GM19025 (cell line): ENCODE measurements at regions not wholly inside any gene's neighbourhood (a gene's known extent, or its start where the extent isn't known, plus 50 kb on each side); places are given as distances from the start of the nearest gene placed in this dataset.
"Not testable (repeated sequence)": the region's sequence is repeated elsewhere in the genome, so short reads cannot be mapped to it uniquely, and the experiment has no call there.

Experiments
- ATAC-seq: cut with Tn5 transposase; IDR thresholded peaks from one replicate; pipeline ENCODE4 v1.9.1; 2021; ENCODE audit warnings: mild to moderate bottlenecking, low read depth, moderate library complexity; ENCODE audit not compliant: unreplicated experiment

GRCh38 chr18:59057493-59057795 is 82.2 kb upstream of the SEC11C start:
- ATAC-seq: no peak

GRCh38 chr18:59057969-59058368 is 81.7 kb upstream of the SEC11C start:
- ATAC-seq: no peak

DNA sequence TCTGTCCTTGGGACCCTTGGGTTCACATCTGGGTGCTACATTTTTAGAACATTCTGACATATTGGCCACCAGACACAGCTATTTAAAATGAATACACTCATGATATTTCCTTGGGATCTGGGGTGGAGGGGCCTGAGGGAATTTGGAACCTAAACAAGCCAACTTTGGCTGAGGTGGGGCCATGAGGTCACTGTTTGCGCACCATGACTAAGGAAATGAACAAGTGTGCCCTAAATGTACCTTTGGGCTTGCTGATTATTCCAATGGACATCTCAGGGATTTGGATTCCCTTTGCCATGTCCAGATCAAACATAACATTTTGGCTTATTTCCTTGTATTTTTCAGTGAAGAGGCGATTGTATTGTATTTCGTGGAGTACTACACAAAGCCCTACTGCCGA is 80.5 kb upstream of the SEC11C start:
- ATAC-seq: no peak

- ATAC-seq: no peak
Measured at GRCh38 chr18:59060551-59060950, 79.1 kb upstream of the SEC11C start.

GRCh38 chr18:59061914-59062642 is 77.6 kb upstream of the SEC11C start:
- no peak for ATAC-seq

DNA sequence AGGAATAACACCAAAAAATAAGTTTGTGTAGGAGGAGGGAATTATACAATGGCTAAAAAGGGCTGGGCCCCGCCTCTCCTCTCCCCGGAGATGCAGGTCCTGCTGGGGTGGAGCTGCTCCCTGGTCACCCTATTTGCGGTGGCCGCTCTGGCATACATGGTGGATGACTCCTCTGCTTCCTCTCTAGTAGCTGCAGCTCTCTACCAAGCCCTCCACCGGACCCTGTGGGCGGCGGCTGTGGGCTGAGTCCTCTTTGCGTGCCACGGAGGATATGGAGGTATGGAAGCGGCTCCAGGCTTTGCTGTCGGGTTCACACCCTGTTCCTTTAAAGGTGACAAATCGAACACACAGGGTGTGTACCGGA is 77.1 kb upstream of the SEC11C start:
- no peak for ATAC-seq

DNA sequence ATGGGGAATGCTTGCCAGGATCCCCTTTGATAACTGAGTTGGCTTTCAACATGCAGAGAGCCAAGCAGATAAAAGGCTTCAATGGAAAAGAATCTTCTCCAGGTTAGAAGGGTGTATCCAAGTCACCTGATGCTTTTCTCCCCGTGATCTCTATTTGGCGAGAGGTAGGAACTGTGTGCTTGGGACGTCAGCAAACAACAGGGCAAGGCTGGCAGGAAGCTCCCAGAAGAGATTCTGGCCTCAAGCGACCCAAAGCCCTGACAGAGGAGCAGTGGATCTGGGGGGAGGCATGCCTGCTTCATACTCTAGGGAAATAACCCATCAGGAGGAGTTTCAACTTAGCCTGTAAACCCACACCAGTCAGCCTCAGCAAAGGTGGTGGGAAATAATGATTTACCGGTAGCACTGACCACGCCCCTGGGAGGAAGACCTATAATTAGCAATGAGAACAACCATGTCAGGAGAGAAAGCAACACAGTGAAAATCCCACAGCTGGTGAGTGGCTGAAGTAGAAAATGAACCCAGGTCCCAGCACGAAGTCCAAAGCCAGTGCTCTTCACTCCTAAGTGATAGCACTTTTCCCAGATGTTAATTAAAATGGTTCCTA is 76.3 kb upstream of the SEC11C start:
- ATAC-seq: peak; percentile 47

DNA sequence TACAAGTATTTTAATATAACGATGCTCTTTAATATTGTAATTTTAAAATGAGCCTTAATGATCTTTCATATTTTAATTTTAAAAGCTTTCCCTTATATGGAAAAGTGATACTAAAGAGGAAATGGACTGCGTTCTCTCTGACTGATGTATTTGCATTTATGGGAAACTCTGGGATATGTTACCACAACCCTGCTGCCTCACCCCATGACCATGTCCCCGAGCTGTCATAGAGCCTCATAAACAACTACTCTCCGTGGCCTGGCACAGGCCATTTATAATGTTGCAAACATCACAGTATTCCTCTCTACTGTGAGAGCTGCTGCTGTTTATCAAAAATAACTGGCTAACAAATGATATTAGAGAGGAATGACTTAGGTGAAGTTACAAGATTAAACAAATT is 75.8 kb upstream of the SEC11C start:
- ATAC-seq: no peak

- ATAC-seq: no peak
Measured at GRCh38 chr18:59065684-59066083, 74.0 kb upstream of the SEC11C start.

DNA sequence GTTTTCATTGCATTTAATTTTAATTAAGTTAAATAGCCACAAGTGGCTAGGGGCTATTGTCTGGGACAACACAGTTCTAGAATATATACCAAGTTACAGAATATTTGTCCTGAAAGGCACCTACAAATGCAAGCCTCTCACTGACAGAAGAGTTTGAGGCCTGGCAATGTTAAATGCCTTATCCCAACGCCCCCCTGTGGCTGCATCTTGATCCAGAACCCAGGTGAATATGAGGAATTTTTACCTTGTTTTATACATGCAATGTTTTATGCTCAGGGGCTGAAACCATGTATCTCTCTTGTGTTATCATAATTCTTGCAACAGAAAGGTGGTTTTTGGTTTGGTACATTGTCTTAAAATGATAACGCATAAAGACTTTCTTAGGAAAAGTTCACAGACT is 71.8 kb upstream of the SEC11C start:
- no peak for ATAC-seq

DNA sequence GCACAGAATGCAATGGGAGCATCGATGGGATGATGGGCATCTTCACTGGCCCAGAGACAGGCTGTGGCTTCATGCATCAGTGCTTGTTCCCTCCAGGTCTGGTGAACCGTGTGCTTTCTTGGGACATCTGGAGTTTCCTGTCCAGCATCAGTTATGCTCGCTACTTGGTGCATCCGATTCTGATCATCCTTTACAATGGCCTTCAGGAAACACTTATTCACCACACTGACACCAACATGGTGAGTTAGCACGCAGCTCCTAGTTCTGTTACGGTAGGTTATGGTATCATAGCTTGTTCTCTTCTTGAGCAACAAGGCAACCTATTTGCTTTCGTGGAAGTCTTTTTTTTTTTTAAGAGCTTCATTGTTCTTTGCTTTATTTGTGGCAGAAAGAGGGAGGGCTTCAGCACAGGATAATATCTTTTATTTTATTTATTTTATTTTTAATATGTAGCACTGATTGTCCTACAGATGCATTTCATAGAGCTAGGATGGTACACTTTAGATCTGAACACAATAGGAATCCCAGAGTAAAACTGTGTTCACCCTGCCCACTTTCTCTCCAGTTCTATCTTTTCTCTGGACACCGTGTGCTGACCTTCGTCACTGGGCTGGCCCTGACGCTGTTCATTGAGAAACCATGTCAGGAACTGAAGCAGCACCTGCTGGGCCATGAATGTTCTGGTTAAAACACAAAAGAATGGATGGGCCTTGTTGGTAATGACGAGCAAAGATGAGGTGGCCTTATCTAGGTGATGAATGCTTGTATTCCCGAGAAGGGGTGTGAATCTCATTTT is 71.2 kb upstream of the SEC11C start:
- no peak for ATAC-seq

DNA sequence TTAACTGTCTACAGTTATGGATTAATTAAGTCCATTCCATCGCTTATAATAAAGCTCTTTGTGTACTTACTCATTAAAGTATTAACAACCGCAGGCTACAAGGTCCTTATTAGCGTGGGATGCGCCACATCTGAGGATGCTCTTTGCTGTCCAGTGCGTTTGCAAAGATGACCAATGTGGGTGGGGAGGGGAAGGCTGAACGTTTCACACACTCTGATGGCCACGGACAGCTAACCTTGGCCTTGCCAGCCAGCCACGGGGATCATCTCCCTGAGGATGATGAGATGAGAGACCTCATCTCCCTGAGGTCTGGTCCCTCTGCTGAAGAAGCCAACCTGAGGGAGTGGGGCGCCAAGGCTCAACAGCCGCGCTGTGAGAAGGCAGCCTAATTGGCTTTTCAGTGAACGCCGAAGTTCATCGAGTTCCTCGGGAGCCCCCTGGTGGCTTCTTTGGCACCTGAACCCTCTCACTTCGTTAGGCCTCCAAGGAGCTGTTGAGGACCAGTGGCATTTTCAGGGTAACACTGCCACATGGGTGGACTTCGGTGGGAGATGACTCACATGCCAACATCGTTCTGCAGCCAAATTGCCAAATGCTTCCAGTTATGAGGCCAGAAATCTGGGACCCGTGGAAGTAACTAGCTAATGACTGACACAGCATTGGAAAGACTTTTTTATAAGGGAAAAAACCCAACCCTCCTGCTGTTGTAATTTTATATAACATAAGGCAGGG is 69.3 kb upstream of the SEC11C start:
- ATAC-seq: peak; percentile 58

GRCh38 chr18:59072727-59073421 is 66.8 kb upstream of the SEC11C start:
- ATAC-seq: peak; percentile 60

GRCh38 chr18:59075923-59076322 is 63.8 kb upstream of the SEC11C start:
- no peak for ATAC-seq

DNA sequence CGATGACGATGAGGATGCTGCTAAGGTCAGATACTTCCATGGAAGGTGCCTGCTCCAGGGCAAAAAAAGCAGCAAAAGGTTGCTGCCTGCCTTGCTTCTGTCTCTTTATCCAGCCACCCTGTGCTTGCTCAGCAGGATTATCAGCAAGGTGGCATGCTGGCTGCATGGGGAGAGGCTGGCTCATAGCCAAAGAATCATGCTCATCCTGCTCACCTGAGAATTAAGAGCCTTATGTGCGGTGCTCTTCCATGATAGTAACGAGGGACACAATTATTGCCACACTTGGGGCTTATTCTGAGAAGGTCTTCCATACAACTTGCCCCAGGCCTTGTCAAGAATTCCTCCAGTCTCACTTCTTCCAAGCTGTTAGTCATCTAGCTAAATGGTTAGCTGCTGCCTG is 60.4 kb upstream of the SEC11C start:
- ATAC-seq: no peak

DNA sequence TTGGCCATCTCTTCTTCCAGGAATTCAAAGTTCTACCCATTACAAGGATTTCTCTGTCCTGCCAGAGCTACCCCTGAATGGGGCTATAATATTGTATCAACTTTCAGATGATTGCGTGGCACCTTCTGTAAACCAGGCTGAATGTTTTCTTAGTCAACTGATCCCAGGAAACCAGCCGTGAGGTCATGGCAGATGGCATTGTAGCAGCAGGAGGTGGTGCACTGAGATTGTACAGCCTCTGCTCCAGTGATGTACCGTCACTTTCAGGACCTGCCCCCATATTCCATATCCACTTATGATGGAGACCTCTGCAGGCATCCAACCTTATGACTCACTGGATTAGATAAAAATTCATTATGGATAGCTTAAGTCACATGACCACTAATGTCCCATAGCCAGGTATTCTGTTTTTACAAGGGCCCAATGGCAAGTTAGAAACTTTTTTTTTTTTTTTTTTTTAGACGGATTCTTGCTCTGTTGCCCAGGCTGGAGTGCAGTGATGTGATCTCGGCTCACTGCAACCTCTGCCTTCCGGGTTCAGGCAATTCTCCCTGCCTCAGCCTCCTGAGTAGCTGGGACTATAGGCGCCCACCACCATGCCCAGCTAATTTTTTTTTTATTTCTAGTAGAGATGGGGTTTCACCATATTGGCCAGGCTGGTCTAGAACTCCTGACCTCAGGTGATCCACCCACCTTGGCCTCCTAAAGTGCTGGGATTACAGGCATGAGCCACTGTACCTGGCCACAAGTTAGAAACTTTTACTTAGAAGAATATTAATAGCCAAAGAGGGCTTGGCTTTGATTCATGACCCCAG is 59.8 kb upstream of the SEC11C start:
- ATAC-seq: not testable (repeated sequence)

- ATAC-seq: no peak
Measured at GRCh38 chr18:59083136-59083818, 56.4 kb upstream of the SEC11C start.

GRCh38 chr18:59085126-59085794 is 54.4 kb upstream of the SEC11C start:
- ATAC-seq: no peak

GRCh38 chr18:59085797-59086196 is 53.9 kb upstream of the SEC11C start:
- ATAC-seq: no peak
